GM21576 (cell line): ENCODE measurements at regions not wholly inside any gene's neighbourhood (a gene's known extent, or its start where the extent isn't known, plus 50 kb on each side); places are given as distances from the start of the nearest gene placed in this dataset.

ENCODE experiments used
- ATAC-seq: cut with Tn5 transposase; IDR thresholded peaks from one replicate; pipeline ENCODE4 v1.9.1; 2021; ENCODE audit warnings: mild to moderate bottlenecking, moderate library complexity; ENCODE audit not compliant: unreplicated experiment

GRCh38 chr5:34526682-34527305 lies 129.3 kb upstream of the RAI14 start:
- no peak for ATAC-seq

- no peak for ATAC-seq
These were observed 126.4 kb upstream of the RAI14 start for GRCh38 chr5:34529581-34530331.

- ATAC-seq: no peak
These were observed 125.5 kb upstream of the RAI14 start for GRCh38 chr5:34530637-34531036.

GRCh38 chr5:34531751-34532360 lies 124.3 kb upstream of the RAI14 start:
- ATAC-seq: no peak

- peak; percentile 92 for ATAC-seq
These were observed 122.3 kb upstream of the RAI14 start for GRCh38 chr5:34533582-34534522.

GRCh38 chr5:34534523-34535103 lies 121.5 kb upstream of the RAI14 start:
- no peak for ATAC-seq

GRCh38 chr5:34535433-34535832 lies 120.7 kb upstream of the RAI14 start:
- ATAC-seq: no peak

GRCh38 chr5:34535944-34536623 lies 120.0 kb upstream of the RAI14 start:
- ATAC-seq: no peak

- ATAC-seq: no peak
These were observed 119.4 kb upstream of the RAI14 start for GRCh38 chr5:34536699-34537098.

- ATAC-seq: no peak
These were observed 118.0 kb upstream of the RAI14 start for GRCh38 chr5:34538026-34538672.

GRCh38 chr5:34539183-34539582 lies 116.9 kb upstream of the RAI14 start:
- ATAC-seq: no peak

GRCh38 chr5:34541067-34541466 lies 115.1 kb upstream of the RAI14 start:
- no peak for ATAC-seq

GRCh38 chr5:34542818-34543217 lies 113.3 kb upstream of the RAI14 start:
- no peak for ATAC-seq

- ATAC-seq: no peak
These were observed 112.4 kb upstream of the RAI14 start for GRCh38 chr5:34543687-34544086.

GRCh38 chr5:34544403-34544802 lies 111.7 kb upstream of the RAI14 start:
- no peak for ATAC-seq

GRCh38 chr5:34545164-34545563 lies 111.0 kb upstream of the RAI14 start:
- ATAC-seq: no peak

GRCh38 chr5:34545626-34546025 lies 110.5 kb upstream of the RAI14 start:
- ATAC-seq: no peak

GRCh38 chr5:34547300-34548085 lies 108.6 kb upstream of the RAI14 start:
- no peak for ATAC-seq

GRCh38 chr5:34548086-34548403 lies 108.1 kb upstream of the RAI14 start:
- ATAC-seq: no peak
